ENCODE measurements at regions not wholly inside any gene's neighbourhood (a gene's known extent, or its start where the extent isn't known, plus 50 kb on each side); places are given as distances from the start of the nearest gene placed in this dataset.

DNA sequence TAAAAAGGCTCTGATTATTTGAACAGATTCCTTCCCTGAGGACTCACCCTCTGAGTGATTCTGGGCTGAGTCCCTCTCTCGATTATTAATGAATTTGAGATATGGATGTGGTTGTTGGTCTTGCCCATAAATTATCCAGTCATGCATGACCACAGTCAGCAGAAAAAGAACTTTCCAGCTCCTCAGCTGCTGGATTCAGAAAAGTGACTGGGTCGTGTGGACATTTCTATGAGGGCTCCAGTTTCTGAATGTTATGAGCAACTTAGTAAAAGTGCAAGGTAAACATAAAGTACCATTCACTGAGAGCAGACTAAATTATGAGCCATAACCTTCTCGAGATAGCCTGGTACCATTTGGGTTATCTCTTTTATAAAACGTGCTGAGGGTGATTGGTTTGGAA, 100.1 kb upstream of the CLDN10 start:
- DNase-seq (ENCODE audit: low read depth), result no peak

DNA sequence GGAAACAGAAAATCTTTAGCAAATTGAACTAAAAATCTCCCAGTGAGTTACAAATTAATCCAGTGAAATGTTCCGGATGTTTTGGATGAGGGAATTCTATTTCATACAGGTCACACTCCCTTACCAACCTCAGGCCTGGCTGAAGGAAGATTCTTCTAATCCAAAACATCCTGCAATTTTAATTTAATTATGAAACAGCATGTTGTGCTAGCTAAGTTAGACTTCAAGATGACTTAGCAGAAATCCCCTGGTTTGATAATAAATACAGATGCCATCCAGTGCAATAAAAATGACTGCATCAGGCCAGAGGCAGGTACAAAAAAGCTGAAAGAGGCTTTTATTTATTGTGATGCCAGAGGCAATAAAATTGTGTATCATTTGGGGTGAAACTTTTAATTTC, 96.7 kb upstream of the CLDN10 start:
- DNase-seq (ENCODE audit: low read depth), result no peak

DNA sequence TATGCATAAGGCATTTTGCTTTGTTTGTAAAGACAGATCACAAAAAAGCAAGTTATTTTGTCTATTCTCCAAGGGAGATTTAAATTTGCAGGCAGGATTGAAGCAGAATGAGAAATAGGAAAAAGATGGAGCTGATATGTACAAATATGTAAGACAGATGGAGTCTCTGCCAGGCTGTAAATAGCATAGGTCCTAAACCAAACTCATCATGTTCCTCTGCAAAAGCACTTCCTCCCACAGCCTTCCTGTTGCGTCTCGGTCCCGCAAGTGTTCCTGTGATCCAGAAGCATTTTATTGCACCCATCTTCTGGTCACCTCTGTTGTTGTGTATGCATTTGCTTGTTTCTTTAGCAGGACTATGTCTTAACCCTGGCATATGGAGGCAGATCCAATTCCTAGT, 95.7 kb upstream of the CLDN10 start:
- no peak for DNase-seq (ENCODE audit: low read depth)

DNA sequence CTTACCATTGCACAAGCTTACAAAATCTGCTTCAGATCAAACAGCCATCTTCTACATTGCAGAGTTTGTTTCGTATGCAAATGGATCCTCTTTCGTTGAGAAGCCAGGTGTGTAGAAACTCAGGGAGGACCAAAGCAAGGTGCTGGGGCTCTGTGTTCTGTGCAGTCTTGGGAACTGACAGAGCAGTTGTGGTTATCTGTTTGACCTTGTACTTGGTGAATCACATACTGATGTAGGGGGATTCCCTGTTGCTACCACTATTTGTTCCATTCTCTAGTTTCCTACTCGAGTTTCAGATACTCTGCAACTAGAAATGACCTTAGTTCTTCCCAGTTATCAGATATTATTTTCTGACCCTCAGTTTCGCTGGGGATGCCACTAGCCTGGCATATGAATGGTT, 95.2 kb upstream of the CLDN10 start:
- DNase-seq (ENCODE audit: low read depth), result no peak

DNA sequence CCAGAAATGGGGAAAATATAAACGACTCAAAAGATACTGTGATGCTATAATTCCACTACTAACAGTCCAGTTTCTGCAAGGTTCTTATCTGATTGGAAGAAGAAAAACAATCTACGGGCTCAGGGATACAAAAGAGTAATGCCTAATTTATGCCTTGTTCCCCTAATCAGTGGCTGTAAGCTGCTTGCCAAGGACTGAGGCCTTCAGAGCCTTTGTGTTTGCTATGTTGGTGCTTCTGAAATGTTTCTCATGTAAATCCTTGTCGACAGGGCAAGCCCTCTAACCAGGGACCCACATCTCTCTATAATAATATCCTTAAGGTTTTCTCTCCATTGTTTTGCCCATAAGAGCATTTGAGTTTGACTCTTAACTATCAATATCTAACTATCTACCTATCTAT, 89.7 kb upstream of the CLDN10 start:
- DNase-seq (ENCODE audit: low read depth), result no peak

DNA sequence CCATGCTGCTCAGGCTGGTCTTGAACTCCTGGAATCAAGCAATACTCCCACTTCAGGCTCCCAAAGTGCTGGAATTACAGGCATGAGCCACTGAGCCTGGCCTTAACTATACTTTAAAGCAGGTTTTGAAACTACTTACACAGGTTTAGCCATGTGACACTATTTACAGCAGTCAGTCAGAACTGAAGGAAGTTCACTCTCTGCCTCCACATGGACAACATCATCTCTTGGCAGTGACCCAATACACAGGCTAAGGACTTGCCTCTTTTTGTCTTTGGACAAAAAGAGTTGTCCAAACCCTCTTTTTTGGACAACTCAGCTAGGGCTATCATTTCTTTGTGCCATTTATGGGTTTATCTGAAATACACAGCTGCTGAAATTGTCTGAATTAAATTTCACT, 89.0 kb upstream of the CLDN10 start:
- DNase-seq (ENCODE audit: low read depth), result no peak

DNA sequence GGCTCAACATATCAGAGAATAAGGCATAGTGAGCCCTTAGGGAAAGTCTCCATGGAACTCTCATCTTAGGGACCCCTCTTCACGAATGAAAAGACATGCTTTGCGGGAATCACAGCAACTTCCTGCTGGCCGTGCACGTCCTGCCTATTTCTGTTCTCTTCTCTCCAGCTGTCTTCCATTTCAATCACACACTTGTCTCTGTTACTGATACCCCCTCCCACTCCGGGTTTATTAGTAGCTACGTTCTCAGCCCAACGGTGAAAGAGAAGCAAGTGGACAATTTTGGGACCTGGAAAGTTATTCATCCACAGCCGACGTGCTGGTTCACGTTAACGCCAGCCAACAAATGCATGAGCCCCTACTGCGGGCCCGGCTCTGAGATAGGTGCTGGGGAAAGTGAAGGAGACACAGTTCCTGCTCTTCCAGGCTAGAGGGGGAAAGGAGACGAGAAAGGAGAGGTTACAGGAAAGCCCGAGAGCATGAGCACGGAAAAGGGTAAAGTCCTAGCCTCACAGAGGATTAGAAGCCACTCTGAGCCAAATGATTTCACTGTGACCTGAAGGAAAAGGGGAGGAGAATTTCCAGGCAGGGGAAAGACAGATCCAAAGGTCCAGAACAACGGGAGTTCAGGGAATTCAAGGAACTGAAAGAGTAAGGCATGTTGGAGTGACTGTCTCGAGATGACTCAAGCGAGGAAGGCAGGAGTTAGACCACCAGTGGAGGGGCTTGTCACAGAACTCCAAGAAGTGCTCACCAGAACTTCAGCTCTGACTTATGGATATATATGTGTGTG, 81.8 kb upstream of the CLDN10 start:
- DNase-seq (ENCODE audit: low read depth), result no peak

DNA sequence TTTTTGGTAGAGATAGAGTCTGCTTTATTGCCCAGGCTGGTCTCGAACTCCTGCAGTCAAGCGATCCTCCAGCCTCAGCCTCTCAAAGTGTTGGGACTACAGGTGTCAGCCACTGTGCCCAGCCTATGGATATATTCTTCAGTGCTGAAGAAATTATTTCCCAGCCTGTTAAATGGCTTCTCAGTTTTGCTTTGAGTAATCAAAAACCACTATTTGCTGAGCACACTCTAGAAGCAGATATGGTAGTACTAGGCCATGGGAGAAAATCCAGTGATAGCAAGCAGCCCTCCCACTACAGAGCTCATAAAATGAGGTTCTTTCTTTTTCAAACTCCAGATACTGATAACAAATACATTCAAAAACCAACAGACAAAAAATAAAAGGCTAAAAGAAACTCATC, 80.6 kb upstream of the CLDN10 start:
- DNase-seq (ENCODE audit: low read depth), result no peak

DNA sequence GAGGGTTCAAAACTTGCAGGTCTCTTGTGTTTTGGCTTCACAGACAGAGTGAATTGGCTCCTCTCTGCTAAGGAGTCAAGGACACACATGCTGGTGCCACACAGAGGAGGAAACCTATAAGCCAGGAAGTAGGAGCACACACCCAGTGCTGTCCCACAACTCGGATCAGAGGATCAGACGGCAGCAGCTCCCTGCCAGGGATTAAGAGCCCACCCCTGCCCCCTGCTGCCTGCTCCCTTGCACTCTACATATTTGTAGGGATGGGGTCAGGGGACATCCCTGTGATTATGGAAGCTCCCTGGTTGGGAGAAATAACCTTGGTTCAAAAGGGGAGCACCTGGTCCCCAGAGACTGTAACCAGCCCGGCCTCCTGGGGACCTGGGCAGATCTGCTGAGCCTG, 77.5 kb upstream of the CLDN10 start:
- no peak for DNase-seq (ENCODE audit: low read depth)

DNA sequence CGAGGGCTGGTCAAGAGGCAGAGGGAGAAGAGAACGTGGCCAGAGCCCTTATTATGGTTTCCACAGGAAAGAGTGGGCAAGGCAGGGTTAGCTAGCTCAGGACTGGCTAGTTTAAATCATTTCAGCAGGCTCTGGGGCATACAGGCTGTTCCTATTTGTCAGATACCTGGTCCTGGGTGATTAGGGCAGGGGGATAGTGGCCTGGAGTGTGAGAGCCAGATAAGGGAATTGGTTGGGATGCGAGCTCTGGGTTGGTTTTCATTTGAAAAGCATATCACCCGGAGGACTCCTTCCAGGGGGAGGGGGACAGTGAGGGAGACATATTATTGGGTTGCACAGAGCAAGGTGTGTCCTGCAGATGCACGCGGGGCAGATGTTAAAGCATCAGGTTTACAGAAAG, 75.3 kb upstream of the CLDN10 start:
- DNase-seq (ENCODE audit: low read depth), result no peak

DNA sequence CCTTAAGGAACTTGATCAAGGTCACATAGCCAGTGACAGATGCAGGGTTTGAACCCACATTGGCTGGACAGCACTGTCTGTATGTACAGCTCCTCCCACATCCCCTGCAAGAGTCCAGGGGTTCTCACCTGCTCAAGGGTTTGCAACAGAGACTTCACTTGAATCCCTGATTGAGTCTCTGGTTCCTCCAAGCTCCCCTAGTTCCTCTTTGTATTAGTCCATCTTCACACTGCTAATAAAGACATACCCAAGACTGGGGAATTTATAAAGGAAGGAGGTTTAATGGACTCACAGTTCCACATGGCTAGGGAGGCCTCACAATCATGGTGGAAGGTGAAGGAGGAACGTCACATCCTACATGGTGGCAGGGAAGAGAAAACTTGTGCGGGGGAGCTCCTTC, 72.8 kb upstream of the CLDN10 start:
- DNase-seq (ENCODE audit: low read depth), result no peak

DNA sequence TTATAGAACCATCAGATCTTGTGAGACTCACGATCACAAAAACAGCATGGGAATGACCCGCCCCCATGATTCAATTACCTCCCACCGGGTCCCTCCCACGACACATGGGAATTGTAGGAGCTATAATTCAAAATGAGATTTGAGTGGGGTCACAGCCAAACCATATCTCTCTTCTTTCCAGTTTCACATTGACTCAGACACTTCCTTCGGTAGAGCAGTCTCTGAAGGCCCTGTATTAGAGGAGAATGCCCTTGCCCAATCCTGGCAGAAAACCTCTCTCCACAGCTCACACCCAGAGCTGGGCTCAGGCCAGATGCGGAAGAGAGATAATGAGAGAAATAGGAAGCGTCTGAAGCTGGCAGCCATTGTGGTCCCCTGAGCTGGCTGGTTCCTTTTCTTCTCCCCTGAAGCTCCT, 72.4 kb upstream of the CLDN10 start:
- DNase-seq (ENCODE audit: low read depth), result no peak

DNA sequence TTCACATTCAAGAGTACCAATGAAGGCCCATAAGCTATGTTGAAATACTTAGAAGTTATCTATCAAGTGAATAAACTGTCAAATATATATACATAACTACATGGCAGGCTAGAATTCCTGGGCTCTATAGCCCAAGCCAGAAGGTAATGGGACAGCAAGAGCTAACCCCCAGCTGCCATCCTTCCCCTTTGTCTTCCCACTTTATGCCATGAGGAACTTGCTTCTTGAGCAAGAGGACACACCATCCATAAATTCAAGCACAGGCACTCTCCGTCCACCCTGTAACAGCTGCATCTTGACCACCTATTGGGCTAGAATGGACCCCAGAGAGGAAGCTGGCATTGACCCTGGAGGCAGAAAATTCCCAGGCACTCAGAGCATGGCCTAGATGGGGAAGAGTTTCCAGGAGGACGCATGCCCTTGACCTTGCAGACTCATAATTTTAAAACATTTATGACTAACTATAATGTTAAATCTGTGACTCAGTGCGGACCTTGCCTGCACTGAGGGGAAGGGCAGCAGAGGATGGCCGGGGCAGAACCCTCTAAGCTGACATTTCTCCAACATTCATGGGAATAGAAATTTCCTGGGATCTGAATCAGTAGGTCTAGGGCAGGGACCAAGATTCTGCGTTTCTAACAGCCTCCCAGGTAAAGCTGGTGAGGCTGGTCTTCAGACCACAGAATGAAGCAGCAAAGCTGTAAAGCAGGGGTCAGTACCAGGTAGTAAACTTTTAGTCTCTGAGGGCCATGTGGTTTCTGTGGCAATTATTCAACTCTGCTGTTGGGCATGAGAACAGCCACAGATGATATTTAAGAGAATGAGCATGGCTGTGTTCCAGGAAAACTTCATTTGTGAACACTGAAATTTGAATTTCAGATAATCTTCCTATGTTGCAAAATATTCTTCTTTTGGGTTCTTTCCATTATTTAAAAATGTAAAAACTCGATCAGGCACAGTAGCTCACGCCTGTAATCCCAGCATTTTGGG, 71.4 kb upstream of the CLDN10 start:
- DNase-seq (ENCODE audit: low read depth), result no peak

DNA sequence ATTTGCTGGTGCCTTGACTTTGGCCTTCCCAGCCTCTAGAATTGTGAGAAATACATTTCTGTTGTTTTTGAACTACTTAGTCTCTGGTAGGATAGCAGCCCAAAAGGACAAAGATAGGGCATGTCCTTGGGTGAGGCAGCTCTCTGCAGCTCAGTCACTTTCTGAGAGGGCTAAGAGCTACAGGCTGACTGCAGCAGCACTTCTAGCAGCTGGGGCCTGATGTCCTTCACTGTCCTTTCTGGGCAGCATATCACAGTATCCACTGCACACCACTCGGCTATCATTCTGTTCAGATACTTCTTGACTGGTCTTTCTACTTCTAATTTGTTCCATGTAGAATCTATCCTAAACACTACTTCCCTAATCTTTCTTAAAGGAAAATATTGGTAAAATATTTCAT, 68.5 kb upstream of the CLDN10 start:
- no peak for DNase-seq (ENCODE audit: low read depth)

DNA sequence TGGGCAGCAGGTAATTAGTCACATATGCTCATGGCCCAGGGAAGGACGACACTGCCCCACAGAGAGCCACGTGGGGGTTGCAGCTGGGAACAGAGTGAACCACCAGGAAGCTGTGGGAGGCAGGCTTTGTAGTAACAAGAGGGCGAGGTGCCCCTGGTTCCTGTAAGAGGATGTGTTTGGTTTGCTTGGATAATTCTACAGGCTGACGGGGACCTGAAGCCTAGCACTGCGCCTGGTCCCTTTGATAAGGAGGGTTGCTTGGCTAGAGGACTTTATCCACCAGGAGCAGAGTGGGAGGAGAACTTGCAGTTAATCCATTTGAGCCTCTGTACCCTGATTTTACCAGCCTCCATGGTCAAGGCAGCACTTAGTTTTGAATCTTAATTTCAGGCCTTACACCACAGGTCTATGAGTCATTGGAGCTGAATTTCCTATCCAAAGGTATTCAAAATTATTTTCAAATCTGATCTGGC, 67.4 kb upstream of the CLDN10 start:
- no peak for DNase-seq (ENCODE audit: low read depth)

DNA sequence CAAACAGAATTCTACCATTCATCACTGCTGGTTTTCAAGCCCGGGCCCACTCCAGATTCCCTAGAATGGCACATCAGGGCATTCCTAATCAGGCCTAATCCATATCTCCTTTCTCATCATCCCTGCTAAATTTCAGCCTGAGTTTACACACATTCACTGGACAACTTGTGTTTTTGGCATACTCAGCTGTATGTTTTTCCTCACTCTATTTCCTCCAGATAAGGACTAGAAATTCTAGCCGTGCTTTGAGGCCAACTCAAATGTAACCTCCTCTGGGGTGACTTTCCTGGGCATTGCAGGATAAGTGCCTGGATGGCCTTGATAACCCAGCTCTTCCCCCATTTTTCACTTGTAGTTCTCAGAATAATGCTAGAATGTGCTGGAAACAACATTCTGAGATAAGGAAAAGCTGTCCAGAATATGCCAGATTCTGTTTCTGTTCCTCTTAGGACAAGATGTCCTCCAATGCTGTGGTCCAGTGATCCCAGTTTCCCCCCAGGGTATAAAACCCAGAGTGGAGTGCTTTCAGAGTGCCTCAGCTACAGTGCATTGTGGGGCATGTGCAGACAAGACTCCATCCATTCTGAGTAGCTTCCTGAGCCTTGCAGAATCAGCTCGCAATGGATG, 66.9 kb upstream of the CLDN10 start:
- no peak for DNase-seq (ENCODE audit: low read depth)

DNA sequence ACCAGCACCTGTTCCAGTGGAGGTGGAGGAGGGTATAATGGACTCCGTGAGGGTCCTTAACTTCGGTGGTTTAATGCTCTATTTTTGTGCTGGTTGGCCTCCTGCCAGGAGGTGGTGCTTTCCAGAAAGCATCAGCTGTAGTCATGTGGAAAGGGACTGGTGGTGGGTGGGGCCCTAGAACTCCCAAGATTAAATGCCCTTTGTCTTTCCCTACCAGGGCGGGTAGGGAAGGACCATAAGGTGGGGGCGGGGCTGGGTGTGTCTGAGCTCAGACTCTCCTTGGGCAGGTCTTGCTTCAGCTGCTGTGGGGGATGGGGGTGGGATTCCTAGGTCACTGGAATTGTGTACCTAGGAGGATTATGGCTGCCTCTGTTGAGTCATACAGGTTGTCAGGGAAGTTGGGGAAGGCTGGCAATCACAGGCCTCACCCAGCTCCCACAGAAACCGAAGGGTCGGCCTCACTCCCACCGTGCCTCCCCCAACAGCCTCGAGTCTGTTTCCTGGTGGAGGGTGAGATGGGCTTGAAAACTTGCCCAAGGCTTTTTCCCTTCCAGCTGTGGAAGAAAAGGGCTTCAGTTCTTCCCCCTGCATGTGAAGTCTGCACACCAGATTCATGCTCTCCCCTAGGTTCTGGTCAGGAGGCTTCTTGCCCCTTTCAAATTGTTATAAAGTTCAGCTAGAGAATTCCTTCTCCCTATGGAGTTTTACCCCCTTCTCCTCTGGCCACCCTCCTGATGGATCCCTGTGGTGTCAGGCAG, 60.3 kb upstream of the CLDN10 start:
- DNase-seq (ENCODE audit: low read depth), result no peak

DNA sequence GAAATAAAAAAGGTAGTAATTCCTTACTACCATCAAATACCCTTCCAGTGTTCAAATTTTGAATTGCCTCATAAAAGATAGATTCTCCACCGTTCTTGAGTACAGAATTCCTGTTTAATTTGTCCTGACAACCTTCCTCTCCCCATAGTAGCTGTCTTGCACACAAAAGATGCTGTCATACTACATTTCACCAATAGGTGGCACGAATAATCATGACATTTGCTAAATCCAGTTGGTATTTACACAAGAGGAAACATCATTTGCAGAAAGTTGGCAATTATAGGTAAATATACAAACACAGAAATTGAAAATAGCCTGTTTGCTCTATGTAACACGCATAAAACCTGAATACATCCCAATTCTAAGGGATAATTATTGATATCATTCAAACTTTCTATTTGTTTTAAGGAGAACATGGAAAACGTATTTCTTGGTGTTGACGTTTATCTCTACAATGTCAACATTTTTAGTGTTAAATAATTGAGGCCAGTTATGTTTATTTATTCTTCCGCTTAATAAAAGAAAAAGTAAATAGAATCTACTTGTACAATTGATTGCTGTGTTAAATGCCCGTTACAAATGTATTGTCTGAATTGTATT, 58.3 kb upstream of the CLDN10 start:
- DNase-seq (ENCODE audit: low read depth), result no peak

DNA sequence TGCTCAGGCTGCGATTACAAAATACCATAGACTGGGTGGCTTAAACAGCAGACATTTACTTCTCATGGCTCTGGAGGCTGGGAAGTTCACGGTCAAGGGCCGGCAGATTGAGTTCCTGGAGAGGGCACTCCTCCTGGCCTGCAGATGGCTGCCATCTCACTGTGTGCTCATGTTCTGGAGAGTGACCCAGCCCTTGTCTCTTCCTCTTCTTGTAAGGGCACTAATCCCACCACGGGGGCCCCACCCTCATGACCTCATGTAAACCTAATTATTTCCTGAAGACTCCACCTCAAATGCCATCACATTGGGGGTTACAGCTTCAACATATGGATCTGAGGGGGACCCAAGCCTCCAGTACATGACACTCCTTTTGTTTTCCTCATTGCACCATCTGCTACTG, 56.0 kb upstream of the CLDN10 start:
- DNase-seq (ENCODE audit: low read depth), result no peak

DNA sequence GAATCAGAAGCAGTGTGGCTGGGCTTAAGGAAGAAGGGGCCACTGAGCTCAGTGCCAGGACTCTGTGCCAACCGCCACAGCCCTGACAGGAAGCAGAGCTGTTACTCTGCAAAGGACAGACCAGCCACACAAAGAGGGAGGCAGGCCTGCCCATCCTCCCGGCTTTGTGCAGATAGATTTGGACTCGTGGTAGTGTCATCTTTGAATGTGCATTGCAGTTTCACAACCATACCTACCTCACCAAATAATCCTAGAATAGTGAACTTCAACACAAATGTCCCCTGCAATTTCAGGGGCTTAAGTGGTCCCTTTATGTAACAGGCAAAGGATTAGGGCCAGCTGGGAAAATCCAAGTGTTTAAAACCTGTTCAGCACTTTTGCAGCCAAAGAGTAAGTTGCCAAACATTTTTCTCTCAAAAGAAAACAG, 55.1 kb upstream of the CLDN10 start:
- no peak for DNase-seq (ENCODE audit: low read depth)

DNA sequence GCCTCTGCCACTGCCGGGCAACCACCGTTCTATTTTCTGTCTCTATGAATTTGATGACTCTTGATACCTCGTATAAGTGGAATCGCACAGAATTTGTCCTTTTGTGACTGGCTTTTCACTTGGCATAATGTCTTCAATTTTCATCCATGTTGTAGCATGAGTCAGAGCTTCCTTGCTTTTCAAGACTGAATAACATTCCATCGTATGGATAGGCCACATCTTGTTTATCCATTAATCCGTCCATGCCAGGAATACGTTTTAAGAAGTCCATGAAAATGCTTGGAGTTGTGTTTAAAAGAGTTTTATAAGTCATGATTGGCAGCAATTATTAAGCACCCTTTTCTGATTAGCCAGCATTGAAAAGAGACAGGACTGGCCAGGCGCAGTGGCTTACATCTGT, 53.6 kb upstream of the CLDN10 start:
- no peak for DNase-seq (ENCODE audit: low read depth)

Measured in activated gamma-delta T cell treated with anti-CD3 and anti-CD28 coated beads, Interleukin-2, amount 50 U/mL, for 16 hours (primary cell).